ENCODE measurements at regions not wholly inside any gene's neighbourhood (a gene's known extent, or its start where the extent isn't known, plus 50 kb on each side); places are given as distances from the start of the nearest gene placed in this dataset.

DNA sequence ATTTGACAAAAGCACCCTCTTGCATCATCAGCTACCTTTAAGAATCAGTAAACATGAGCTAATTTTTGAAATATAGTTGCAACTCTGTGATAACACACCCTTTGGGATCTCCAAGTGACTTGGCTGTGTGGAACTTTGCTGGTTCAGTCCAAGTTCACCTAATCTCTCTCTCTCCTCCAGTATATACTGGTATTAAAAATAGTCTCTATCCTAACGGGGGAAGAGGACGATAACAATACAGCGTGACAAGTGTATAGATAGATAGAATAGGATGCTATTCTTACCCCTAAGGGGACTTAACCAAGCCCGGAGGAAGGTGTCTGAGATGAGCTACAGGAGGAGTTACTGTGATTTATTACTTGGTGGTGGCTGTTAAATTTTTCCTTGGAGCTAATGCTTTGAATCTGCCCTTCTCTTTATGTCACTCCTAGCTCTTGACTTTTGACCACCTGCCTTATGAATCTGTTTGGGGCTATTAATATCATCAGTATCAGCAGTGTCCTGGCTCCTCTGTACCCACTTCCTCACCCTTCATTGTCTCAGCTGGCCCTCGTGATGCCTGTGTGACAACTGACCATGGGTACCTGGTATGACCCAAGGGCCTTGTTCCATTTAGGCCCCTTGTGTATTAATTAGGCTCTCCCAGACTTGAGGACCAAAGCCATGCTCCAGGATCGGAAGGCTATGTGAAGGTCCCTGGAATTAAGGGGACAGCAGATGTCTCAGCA is 223.9 kb downstream of the SREK1 start:
- POLR2A ChIA-PET (ENCODE audit: unreplicated experiment): no interaction called here
- no peak overlapping the region for H3K4me2 ChIP-seq
- H4K20me1 ChIP-seq (ENCODE audit: insufficient read depth): no peaks in the 10 kb centered on the region
- no peak overlapping the region for H3K27ac ChIP-seq
- DNase-seq: no peak
- TF ChIP-seq EZH2 (IDR thresholded peaks at IDR 0.05; ENCODE audit: low read depth): no peak
- TF ChIP-seq CTCF (conservative IDR thresholded peaks at IDR 0.05): no peak
- no peaks in the 10 kb centered on the region for H3F3A ChIP-seq (ENCODE audit: insufficient read depth, low read depth)
- no peaks in the 10 kb centered on the region for H3K4me1 ChIP-seq (replicated peaks; ENCODE audit: insufficient read depth)
- no peak overlapping the region for H3K4me3 ChIP-seq
- H2AFZ ChIP-seq: no peak overlapping the region
- CTCF ChIA-PET: no interaction called here
- peaks cover 31% of the 10 kb centered on the region for H3K27me3 ChIP-seq (ENCODE audit: insufficient read depth, low read depth)
- no peaks in the 10 kb centered on the region for H3K79me2 ChIP-seq (ENCODE audit: low read depth)
- no peaks in the 10 kb centered on the region for H3K9me3 ChIP-seq (ENCODE audit: insufficient read depth, low read depth)
- no peaks in the 10 kb centered on the region for H3K36me3 ChIP-seq (ENCODE audit: low read depth)
- intact Hi-C loops (cut with micrococcal nuclease; ENCODE audit: unreplicated experiment): no loop called here
- BruUV-seq (replicated peaks): no TSS peak
- H3K9me2 ChIP-seq (ENCODE audit: insufficient read depth): no peaks in the 10 kb centered on the region

DNA sequence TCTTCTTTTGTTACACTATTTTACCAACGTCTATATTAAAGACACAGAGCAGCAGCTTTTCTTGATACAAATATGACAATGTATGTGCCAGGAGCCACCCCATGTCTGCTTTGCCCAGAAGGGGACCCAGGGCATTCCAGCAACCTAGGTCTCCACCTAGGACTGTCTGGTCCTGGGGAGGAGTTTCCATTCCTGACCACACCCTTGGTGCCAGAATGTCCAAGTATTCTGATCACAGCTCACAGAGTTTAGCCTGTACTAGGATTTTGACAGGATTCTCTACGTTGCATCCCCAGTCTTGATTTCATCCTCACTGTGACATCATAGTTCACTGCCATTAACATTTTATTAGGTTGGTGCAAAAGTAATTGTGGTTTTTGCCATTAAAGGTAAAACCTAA is 224.7 kb downstream of the SREK1 start:
- intact Hi-C loops (cut with micrococcal nuclease; ENCODE audit: unreplicated experiment): no loop called here
- H3K79me2 ChIP-seq (ENCODE audit: low read depth): no peaks in the 10 kb centered on the region
- no peak for DNase-seq
- BruUV-seq (replicated peaks): no TSS peak
- CTCF ChIA-PET: no interaction called here
- POLR2A ChIA-PET (ENCODE audit: unreplicated experiment): no interaction called here
- H3K36me3 ChIP-seq (ENCODE audit: low read depth): no peaks in the 10 kb centered on the region
- peaks cover 23% of the 10 kb centered on the region for H3K27me3 ChIP-seq (ENCODE audit: insufficient read depth, low read depth)
- no peaks in the 10 kb centered on the region for H3F3A ChIP-seq (ENCODE audit: insufficient read depth, low read depth)
- H3K4me1 ChIP-seq (replicated peaks; ENCODE audit: insufficient read depth): no peaks in the 10 kb centered on the region
- H3K9me3 ChIP-seq (ENCODE audit: insufficient read depth, low read depth): no peaks in the 10 kb centered on the region
- H3K4me2 ChIP-seq: no peak overlapping the region
- no peak for TF ChIP-seq CTCF (conservative IDR thresholded peaks at IDR 0.05)
- no peak for TF ChIP-seq EZH2 (IDR thresholded peaks at IDR 0.05; ENCODE audit: low read depth)
- no peak overlapping the region for H3K27ac ChIP-seq
- no peaks in the 10 kb centered on the region for H4K20me1 ChIP-seq (ENCODE audit: insufficient read depth)
- no peak overlapping the region for H2AFZ ChIP-seq
- no peak overlapping the region for H3K4me3 ChIP-seq
- no peaks in the 10 kb centered on the region for H3K9me2 ChIP-seq (ENCODE audit: insufficient read depth)

DNA sequence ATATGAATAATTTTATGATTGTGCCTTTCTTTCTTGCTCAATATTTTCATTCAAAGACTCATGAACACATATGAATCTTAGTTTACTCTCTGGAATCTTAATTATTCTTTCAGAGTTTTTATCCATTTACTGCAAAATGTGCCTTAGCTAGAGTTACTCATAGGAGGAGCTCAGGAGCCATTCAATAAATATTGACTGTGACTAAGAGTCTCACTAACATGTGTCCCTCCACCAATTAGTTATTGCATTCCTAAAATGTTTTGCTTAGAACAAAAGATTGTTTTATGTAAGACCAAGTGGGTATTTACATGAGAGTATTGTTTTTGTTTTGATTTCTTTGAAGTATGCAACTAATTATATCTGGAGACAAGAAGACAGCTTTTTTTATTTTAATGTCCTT is 218.4 kb upstream of the MAST4 start:
- no peaks in the 10 kb centered on the region for H3K79me2 ChIP-seq (ENCODE audit: low read depth)
- intact Hi-C loops (cut with micrococcal nuclease; ENCODE audit: unreplicated experiment): no loop called here
- DNase-seq: no peak
- H2AFZ ChIP-seq: no peak overlapping the region
- H3K4me1 ChIP-seq (replicated peaks; ENCODE audit: insufficient read depth): no peaks in the 10 kb centered on the region
- H3K36me3 ChIP-seq (ENCODE audit: low read depth): no peaks in the 10 kb centered on the region
- no peak for TF ChIP-seq CTCF (conservative IDR thresholded peaks at IDR 0.05)
- no peak for TF ChIP-seq EZH2 (IDR thresholded peaks at IDR 0.05; ENCODE audit: low read depth)
- H3K4me2 ChIP-seq: no peak overlapping the region
- no peaks in the 10 kb centered on the region for H3K9me3 ChIP-seq (ENCODE audit: insufficient read depth, low read depth)
- CTCF ChIA-PET: no interaction called here
- POLR2A ChIA-PET (ENCODE audit: unreplicated experiment): no interaction called here
- H3K9me2 ChIP-seq (ENCODE audit: insufficient read depth): no peaks in the 10 kb centered on the region
- BruUV-seq (replicated peaks): no TSS peak
- H3K27ac ChIP-seq: no peak overlapping the region
- H3K4me3 ChIP-seq: no peak overlapping the region
- no peaks in the 10 kb centered on the region for H4K20me1 ChIP-seq (ENCODE audit: insufficient read depth)
- H3F3A ChIP-seq (ENCODE audit: insufficient read depth, low read depth): no peaks in the 10 kb centered on the region
- H3K27me3 ChIP-seq (ENCODE audit: insufficient read depth, low read depth): peaks cover 5% of the 10 kb centered on the region; the same call in 1 of the 2 replicates

Data from PC-9 (cell line).